Suprapubic skin (tissue), 4 donors: ENCODE measurements at regions not wholly inside any gene's neighbourhood (a gene's known extent, or its start where the extent isn't known, plus 50 kb on each side); places are given as distances from the start of the nearest gene placed in this dataset.

ENCODE experiments used
- DNase-seq, 2 donors: peaks; one replicate each; pipeline ENCODE4 v3.0.0-alpha.2; 2019; ENCODE audit warnings: low spot score in 2 of 2
- H3K27ac ChIP-seq: fragments of 200-600 bp; sonication (generic); one replicate; pipeline ENCODE4 v1.5.1; 2019
- H3K27me3 ChIP-seq: fragments of 200-600 bp; sonication (generic); one replicate; pipeline ENCODE4 v1.5.1; 2019
- H3K36me3 ChIP-seq: fragments of 200-600 bp; sonication (generic); one replicate; pipeline ENCODE4 v1.5.1; 2019
- H3K4me1 ChIP-seq: fragments of 200-600 bp; sonication (generic); one replicate; pipeline ENCODE4 v1.5.1; 2019
- H3K4me3 ChIP-seq: fragments of 200-600 bp; sonication (generic); one replicate; pipeline ENCODE4 v1.5.1; 2019; ENCODE audit warnings: mild to moderate bottlenecking
- H3K9me3 ChIP-seq: fragments of 200-600 bp; sonication (generic); one replicate; pipeline ENCODE4 v1.5.1; 2019
- EP300 ChIP-seq: sonication (generic); formaldehyde crosslinking; IDR thresholded peaks from one replicate; pipeline ENCODE4 v1.6.1; 2017; ENCODE audit warnings: antibody characterized with exemption
- POLR2A ChIP-seq, 2 donors: fragments of 450-650 bp; IDR thresholded peaks; one replicate each; pipeline ENCODE4 v1.6.1; 2017; ENCODE audit warnings: antibody characterized with exemption in 2 of 2, mild to moderate bottlenecking in 2 of 2, moderate library complexity in 2 of 2
- POLR2AphosphoS5 ChIP-seq, 3 donors: sonication (generic); formaldehyde crosslinking; IDR thresholded peaks; one replicate each; pipeline ENCODE4 v1.6.1; 2017; ENCODE audit warnings: antibody characterized with exemption in 3 of 3
- WGBS: methylation state at CpG from one replicate; pipeline ENCODE4 v1.1.5; 2018; 5-methylcytosine and 5-hydroxymethylcytosine counted together
- TF ChIP-seq, protein P1 (sequence below), 2 donors: fragments of 200-600 bp in 1 of 2; fragments of 450-650 bp in 1 of 2; sonication (generic) in 1 of 2; IDR thresholded peaks; one replicate each; pipeline ENCODE4 v1.5.1; 2016 to 2019; ENCODE audit warnings: antibody characterized with exemption in 2 of 2, mild to moderate bottlenecking in 1 of 2, moderate library complexity in 1 of 2

DNA sequence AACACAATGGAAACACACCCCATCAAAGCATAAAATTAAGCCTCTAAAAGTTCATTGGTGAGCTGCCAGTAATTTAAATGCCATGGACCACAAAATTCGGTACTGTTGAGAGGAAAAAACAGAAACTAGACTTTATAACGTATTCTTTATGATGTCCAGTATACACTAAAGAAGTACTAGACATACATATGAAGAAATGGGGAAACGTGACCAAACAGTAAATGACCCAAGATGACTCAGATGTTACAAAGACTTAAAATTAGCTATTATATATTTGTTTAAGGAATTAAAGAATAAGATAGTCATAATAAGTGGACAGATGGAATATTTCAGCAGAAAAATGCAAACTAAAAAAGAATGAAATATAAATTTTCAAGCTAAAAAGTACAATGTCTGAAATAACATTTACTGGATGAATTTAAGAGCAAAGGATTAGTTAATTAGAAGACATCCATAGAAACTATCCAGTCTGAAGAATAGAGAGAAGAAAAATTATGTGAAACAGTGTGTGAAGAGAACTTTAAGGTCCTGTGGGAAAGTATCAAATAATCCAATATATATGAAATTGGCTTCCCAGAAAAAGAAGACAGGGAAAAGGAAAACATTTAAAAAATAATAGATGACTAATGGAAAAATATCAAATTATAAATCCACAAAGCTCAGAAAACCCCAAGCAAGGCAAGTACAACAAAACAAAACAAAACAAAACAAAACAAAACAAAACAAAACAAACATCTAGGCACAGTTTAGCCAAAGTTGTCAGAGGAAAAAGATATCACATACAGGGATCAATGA lies 69.4 kb downstream of the SAMD9 start:
- Histone ChIP-seq H3K4me1 (peaks cover 3% of the 10 kb centered on the region), H3K4me3 (no peak overlapping the region), H3K27me3 (no peaks in the 10 kb centered on the region), H3K36me3 (no peaks in the 10 kb centered on the region), H3K9me3 (no peaks in the 10 kb centered on the region), H3K27ac (no peak overlapping the region)
- no peak for TF ChIP-seq EP300
- TF ChIP-seq, protein P1, sequence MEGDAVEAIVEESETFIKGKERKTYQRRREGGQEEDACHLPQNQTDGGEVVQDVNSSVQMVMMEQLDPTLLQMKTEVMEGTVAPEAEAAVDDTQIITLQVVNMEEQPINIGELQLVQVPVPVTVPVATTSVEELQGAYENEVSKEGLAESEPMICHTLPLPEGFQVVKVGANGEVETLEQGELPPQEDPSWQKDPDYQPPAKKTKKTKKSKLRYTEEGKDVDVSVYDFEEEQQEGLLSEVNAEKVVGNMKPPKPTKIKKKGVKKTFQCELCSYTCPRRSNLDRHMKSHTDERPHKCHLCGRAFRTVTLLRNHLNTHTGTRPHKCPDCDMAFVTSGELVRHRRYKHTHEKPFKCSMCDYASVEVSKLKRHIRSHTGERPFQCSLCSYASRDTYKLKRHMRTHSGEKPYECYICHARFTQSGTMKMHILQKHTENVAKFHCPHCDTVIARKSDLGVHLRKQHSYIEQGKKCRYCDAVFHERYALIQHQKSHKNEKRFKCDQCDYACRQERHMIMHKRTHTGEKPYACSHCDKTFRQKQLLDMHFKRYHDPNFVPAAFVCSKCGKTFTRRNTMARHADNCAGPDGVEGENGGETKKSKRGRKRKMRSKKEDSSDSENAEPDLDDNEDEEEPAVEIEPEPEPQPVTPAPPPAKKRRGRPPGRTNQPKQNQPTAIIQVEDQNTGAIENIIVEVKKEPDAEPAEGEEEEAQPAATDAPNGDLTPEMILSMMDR (IDR thresholded peaks at IDR 0.05), result no peak
- 60% methylated on average over 3 of the region's 3 CpGs for WGBS
- no peak for DNase-seq

DNA sequence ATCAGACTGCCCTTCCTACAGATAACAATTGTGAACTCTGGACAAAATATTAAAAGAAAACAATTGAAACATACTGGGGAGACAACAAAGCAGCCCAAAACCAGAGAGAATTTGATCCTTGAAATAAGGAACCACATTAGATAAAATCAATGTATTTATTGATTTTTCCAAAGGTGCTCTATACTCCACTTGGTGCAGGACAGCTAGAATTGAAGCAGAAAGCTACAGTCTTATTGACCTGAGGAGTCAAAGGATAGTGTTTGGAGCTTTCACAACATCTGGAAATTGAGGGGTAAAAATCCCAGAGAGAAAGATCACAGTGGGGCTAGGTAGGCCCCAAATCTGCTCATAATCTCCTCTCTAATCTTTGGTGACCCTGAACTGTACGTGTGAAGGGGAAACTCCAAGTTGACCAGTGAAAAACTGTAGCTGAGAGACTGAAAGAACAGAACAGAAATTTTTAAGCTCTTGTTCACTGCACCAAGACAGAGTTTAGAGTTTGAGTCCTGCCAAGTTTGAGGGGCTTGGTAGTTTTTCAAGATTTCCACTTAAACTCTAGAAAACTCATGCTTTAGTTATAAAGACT lies 70.2 kb downstream of the SAMD9 start:
- H3K27ac ChIP-seq, result no peak overlapping the region
- TF ChIP-seq POLR2AphosphoS5 (IDR thresholded peaks at IDR 0.05), result no peak
- TF ChIP-seq, protein P1 (IDR thresholded peaks at IDR 0.05), result no peak
- no peak for TF ChIP-seq EP300
- no peak for TF ChIP-seq POLR2A (IDR thresholded peaks at IDR 0.05)

DNA sequence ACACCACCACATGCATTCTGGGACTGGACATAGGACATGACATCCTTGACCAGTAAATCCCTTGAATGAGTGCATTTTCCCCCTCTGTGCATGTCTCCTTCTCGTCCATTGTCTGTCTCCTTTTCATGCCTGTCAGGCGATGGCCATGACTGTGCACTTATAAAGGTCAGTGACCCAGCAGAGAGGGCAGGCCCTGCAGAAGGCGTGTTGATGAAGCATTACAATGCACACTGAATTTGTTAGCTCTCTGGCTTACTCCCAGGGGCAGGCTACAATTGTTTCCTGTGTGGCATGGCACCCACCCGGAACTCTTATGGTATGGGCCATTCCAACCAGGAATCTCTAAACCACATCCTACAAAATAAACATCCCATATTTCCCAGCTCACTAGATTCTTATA lies 71.1 kb downstream of the SAMD9 start:
- WGBS, result 77% methylated on average over 4 of the region's 4 CpGs
- no peak for TF ChIP-seq POLR2A (IDR thresholded peaks at IDR 0.05)
- no peak for TF ChIP-seq POLR2AphosphoS5 (IDR thresholded peaks at IDR 0.05)
- TF ChIP-seq, protein P1 (IDR thresholded peaks at IDR 0.05), result no peak
- no peak for TF ChIP-seq EP300
- no peaks in the 10 kb centered on the region for H3K36me3 ChIP-seq
- no peak for DNase-seq
- no peaks in the 10 kb centered on the region for H3K9me3 ChIP-seq
- H3K27me3 ChIP-seq, result no peaks in the 10 kb centered on the region
- no peak overlapping the region for H3K4me3 ChIP-seq
- H3K27ac ChIP-seq, result no peak overlapping the region
- peaks cover 10% of the 10 kb centered on the region for H3K4me1 ChIP-seq

More for the DNA sequence above, 70.2 kb downstream of the SAMD9 start:
- no peaks in the 10 kb centered on the region for H3K36me3 ChIP-seq
- DNase-seq, result no peak
- no peaks in the 10 kb centered on the region for H3K9me3 ChIP-seq
- H3K4me1 ChIP-seq, result peaks cover 10% of the 10 kb centered on the region
- no peak overlapping the region for H3K4me3 ChIP-seq
- H3K27me3 ChIP-seq, result no peaks in the 10 kb centered on the region
- 88% methylated on average over 1 of the region's 1 CpG for WGBS

DNA sequence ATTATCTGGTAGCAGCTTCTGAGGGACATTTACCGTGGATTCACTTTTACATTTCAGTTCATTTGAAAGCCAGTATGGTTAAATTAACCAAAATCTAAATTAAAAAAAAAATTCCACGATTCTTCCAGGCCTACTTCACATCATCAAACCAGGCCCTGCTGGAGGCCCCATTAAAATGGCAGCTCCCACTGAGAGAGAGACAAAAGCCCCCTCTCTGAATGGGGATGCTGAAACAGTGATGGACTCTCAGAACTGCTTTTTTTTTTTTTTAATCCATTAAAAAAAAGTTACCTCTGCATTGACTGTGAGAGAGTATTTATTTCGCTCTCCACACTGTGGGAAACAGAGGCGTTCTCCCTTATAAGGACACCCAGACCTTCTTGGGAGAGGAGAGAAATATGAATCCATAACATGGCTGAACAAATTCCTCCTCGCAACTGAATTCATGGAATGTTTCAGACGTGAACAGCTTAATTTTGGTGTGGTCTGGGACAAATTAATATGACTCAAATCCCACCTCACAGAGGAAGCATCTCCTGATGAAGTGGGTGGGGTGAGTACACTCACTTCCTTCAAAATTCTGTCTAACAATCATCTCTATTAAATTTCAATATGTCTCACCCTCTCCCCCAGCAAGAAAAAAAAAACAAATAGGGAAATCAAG lies 73.5 kb downstream of the SAMD9 start:
- no peaks in the 10 kb centered on the region for H3K36me3 ChIP-seq
- H3K4me1 ChIP-seq, result peaks cover 10% of the 10 kb centered on the region
- DNase-seq, result no peak
- H3K9me3 ChIP-seq, result no peaks in the 10 kb centered on the region
- H3K4me3 ChIP-seq, result no peak overlapping the region
- no peaks in the 10 kb centered on the region for H3K27me3 ChIP-seq
- H3K27ac ChIP-seq, result no peak overlapping the region
- 76% methylated on average over 6 of the region's 6 CpGs for WGBS
- TF ChIP-seq, protein P1 (IDR thresholded peaks at IDR 0.05), result no peak
- TF ChIP-seq POLR2A (IDR thresholded peaks at IDR 0.05) (no peak), EP300 (no peak), POLR2AphosphoS5 (IDR thresholded peaks at IDR 0.05) (no peak)

DNA sequence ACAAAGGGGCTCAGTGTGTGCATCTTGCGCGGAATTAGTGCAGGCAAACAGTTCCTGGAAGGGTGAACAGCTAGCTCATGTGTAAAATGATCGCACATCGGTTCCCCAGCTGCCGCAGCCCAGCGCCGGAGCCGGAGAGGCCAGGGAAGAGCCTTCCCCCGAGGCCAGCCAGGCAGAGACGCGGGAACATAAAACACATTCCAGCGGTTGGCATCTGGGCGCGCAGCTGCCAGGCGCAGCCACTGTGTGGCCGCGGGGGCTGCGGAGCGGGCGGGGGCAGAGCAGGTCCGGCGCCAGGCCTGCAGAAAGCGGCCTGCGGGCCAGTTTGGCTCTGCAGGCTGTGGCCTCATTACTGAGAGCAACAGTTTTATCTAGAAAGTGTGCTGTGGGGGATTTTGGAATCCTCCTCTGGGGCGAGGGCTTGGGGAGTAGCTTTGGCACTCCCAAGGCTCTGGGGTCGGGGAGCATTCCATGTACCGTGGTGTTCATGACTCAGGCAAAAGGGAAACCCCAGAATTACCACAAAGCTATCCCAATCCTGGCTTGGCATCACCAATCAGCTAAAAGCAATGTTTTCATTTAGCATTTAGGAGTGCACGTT lies 74.3 kb downstream of the SAMD9 start:
- no peaks in the 10 kb centered on the region for H3K27me3 ChIP-seq
- peak overlapping the region; percentile 34 for H3K27ac ChIP-seq
- no peaks in the 10 kb centered on the region for H3K9me3 ChIP-seq
- H3K4me1 ChIP-seq, result peaks cover 10% of the 10 kb centered on the region
- H3K4me3 ChIP-seq, result peak overlapping the region; percentile 43
- no peaks in the 10 kb centered on the region for H3K36me3 ChIP-seq
- TF ChIP-seq, protein P1 (IDR thresholded peaks at IDR 0.05), result no peak
- TF ChIP-seq POLR2AphosphoS5 (IDR thresholded peaks at IDR 0.05) (no peak), POLR2A (IDR thresholded peaks at IDR 0.05) (no peak), EP300 (no peak)
- DNase-seq, result no peak
- WGBS, result 19% methylated on average over 16 of the region's 28 CpGs
